Mesenchymal stem cell (in vitro differentiated cells and primary cell): ENCODE measurements at regions not wholly inside any gene's neighbourhood (a gene's known extent, or its start where the extent isn't known, plus 50 kb on each side); places are given as distances from the start of the nearest gene placed in this dataset.

Experiments
- DNase-seq: peaks from one replicate; pipeline ENCODE4 v3.0.0-alpha.2; 2013
- H2AFZ ChIP-seq: one replicate; pipeline ENCODE4 v1.6.1; 2013; ENCODE audit warnings: low read depth, mild to moderate bottlenecking, control low read depth, inconsistent platforms, low read length, moderate library complexity
- H2AK5ac ChIP-seq: 2 replicates; pipeline ENCODE4 v1.6.1; 2013; ENCODE audit warnings: low read length, moderate library complexity, mild to moderate bottlenecking, inconsistent platforms; ENCODE audit not compliant: severe bottlenecking
- H2BK120ac ChIP-seq: one replicate; pipeline ENCODE4 v1.6.1; 2013; ENCODE audit warnings: low read depth, mild to moderate bottlenecking, inconsistent platforms, low read length, moderate library complexity
- H2BK12ac ChIP-seq, 2 experiments: one replicate each; pipeline ENCODE4 v1.6.1; 2013; ENCODE audit warnings: inconsistent platforms in 2 of 2, low read length in 2 of 2, mild to moderate bottlenecking in 2 of 2, moderate library complexity in 2 of 2, control low read depth in 1 of 2
- H2BK15ac ChIP-seq: one replicate; pipeline ENCODE4 v1.6.1; 2013; ENCODE audit warnings: mild to moderate bottlenecking, low read depth, inconsistent platforms; ENCODE audit not compliant: poor library complexity, severe bottlenecking
- H2BK5ac ChIP-seq: 2 replicates; pipeline ENCODE4 v1.6.1; 2013; ENCODE audit warnings: low read depth, mild to moderate bottlenecking, low read length, control low read depth, inconsistent platforms; ENCODE audit not compliant: poor library complexity, severe bottlenecking
- H3K14ac ChIP-seq, 2 experiments: one replicate each; pipeline ENCODE4 v1.6.1; 2013; ENCODE audit warnings: inconsistent platforms in 2 of 2, low read length in 2 of 2, control low read depth in 1 of 2, mild to moderate bottlenecking in 1 of 2, moderate library complexity in 1 of 2
- H3K18ac ChIP-seq, 2 experiments: one replicate each; pipeline ENCODE4 v1.6.1; 2013; ENCODE audit warnings: inconsistent platforms in 2 of 2, low read length in 2 of 2, control low read depth in 1 of 2, low read depth in 1 of 2, mild to moderate bottlenecking in 1 of 2
- H3K23ac ChIP-seq, 2 experiments: one replicate each; pipeline ENCODE4 v1.6.1; 2013; ENCODE audit warnings: inconsistent platforms in 2 of 2, low read length in 2 of 2, mild to moderate bottlenecking in 2 of 2, moderate library complexity in 2 of 2, control low read depth in 1 of 2
- H3K27ac ChIP-seq: 2 replicates; pipeline ENCODE4 v1.5.1; 2013; ENCODE audit warnings: mild to moderate bottlenecking, moderate library complexity, low read length, control low read depth, inconsistent platforms; ENCODE audit not compliant: poor library complexity, severe bottlenecking
- H3K27me3 ChIP-seq, 2 experiments: 2 replicates each; pipeline versions ENCODE4 v1.6.1 to v1.7.0; 2013; ENCODE audit warnings: low read length in 2 of 2, mild to moderate bottlenecking in 2 of 2, moderate library complexity in 2 of 2, control low read depth in 1 of 2, inconsistent platforms in 1 of 2; ENCODE audit not compliant: control insufficient read depth in 1 of 2, insufficient read depth in 1 of 2
- H3K36me3 ChIP-seq, 2 experiments: 2 replicates each; pipeline versions ENCODE4 v1.6.1 to v1.7.0; 2013; ENCODE audit warnings: low read length in 2 of 2, control low read depth in 1 of 2, inconsistent platforms in 1 of 2, low read depth in 1 of 2, mild to moderate bottlenecking in 1 of 2; ENCODE audit not compliant: insufficient read depth in 2 of 2, control insufficient read depth in 1 of 2
- H3K4ac ChIP-seq, 2 experiments: one replicate each; pipeline ENCODE4 v1.6.1; 2013; ENCODE audit warnings: inconsistent platforms in 2 of 2, low read length in 2 of 2, mild to moderate bottlenecking in 2 of 2, moderate library complexity in 2 of 2, control low read depth in 1 of 2, low read depth in 1 of 2
- H3K4me1 ChIP-seq: 2 replicates; pipeline ENCODE4 v1.6.1; 2013; ENCODE audit warnings: low read depth, low read length, control low read depth; ENCODE audit not compliant: control insufficient read depth, insufficient read depth
- H3K4me2 ChIP-seq: 2 replicates; pipeline ENCODE4 v1.6.1; 2013; ENCODE audit warnings: low read length, mild to moderate bottlenecking, inconsistent platforms; ENCODE audit not compliant: poor library complexity, severe bottlenecking
- H3K4me3 ChIP-seq, 2 experiments: 2 replicates each; pipeline versions ENCODE4 v1.5.1 to v1.7.0; 2013; ENCODE audit warnings: low read length in 2 of 2, mild to moderate bottlenecking in 2 of 2, control low read depth in 1 of 2, low read depth in 1 of 2; ENCODE audit not compliant: insufficient read depth in 1 of 2
- H3K79me1 ChIP-seq: replicated peaks from 2 replicates; pipeline ENCODE4 v1.6.1; 2013; ENCODE audit warnings: mild to moderate bottlenecking, control low read depth, low read length, inconsistent platforms; ENCODE audit not compliant: poor library complexity, severe bottlenecking
- H3K9ac ChIP-seq: 2 replicates; pipeline ENCODE4 v1.7.0; 2013; ENCODE audit warnings: mild to moderate bottlenecking, low read length, moderate library complexity
- H3K9me3 ChIP-seq: 2 replicates; pipeline ENCODE4 v1.7.0; 2013; ENCODE audit warnings: mild to moderate bottlenecking, low read length; ENCODE audit not compliant: control insufficient read depth
- H4K8ac ChIP-seq: one replicate; pipeline ENCODE4 v1.6.1; 2013; ENCODE audit warnings: inconsistent platforms, mild to moderate bottlenecking, low read length, moderate library complexity
- H4K91ac ChIP-seq: one replicate; pipeline ENCODE4 v1.6.1; 2013; ENCODE audit warnings: mild to moderate bottlenecking, low read length, inconsistent platforms
- WGBS: methylation state at CpG from one replicate; pipeline ENCODE4 v1.1.7; 2013; ENCODE audit warnings: mixed read lengths; 5-methylcytosine and 5-hydroxymethylcytosine counted together

DNA sequence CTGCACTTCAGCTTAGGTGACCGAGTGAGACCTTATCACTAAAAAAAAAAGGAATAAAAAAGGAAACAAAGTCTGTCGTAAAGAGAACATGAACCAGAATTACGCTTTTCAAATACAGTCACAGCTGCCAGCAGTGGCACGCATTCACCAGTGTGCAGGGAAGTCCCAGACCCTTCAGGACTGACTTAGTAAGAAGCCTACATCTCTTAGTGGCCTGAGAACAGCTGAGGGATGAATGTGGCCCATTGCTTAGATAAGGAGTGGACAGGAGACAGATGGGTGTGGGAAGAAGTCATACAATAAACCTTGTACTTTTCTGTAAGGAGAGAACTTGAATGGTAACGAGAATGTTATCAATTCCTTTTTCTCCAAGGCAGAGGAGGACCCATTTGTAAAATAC, 178.5 kb downstream of the JCAD start:
- no peak overlapping the region for H2BK12ac ChIP-seq
- H2BK15ac ChIP-seq = no peak overlapping the region
- no peak overlapping the region for H2BK5ac ChIP-seq
- 94% methylated on average over 4 of the region's 5 CpGs for WGBS
- H3K4ac ChIP-seq = no peak overlapping the region
- H2BK120ac ChIP-seq = no peak overlapping the region
- H2AFZ ChIP-seq = no peak overlapping the region
- H4K91ac ChIP-seq = no peak overlapping the region
- H4K8ac ChIP-seq = no peak overlapping the region
- no peaks in the 10 kb centered on the region for H3K9me3 ChIP-seq
- no peak overlapping the region for H3K27ac ChIP-seq
- no peak overlapping the region for H3K4me2 ChIP-seq
- no peak overlapping the region for H3K18ac ChIP-seq
- H3K14ac ChIP-seq = no peak overlapping the region
- H3K4me3 ChIP-seq = no peak overlapping the region
- no peak overlapping the region for H3K23ac ChIP-seq
- H2AK5ac ChIP-seq = no peak overlapping the region
- no peaks in the 10 kb centered on the region for H3K36me3 ChIP-seq
- H3K27me3 ChIP-seq = peaks cover 0 to 80% of the 10 kb centered on the region in 2 experiments
- H3K79me1 ChIP-seq = no peaks in the 10 kb centered on the region
- H3K4me1 ChIP-seq = peaks cover 6% of the 10 kb centered on the region
- no peak for DNase-seq
- H3K9ac ChIP-seq = no peak overlapping the region

DNA sequence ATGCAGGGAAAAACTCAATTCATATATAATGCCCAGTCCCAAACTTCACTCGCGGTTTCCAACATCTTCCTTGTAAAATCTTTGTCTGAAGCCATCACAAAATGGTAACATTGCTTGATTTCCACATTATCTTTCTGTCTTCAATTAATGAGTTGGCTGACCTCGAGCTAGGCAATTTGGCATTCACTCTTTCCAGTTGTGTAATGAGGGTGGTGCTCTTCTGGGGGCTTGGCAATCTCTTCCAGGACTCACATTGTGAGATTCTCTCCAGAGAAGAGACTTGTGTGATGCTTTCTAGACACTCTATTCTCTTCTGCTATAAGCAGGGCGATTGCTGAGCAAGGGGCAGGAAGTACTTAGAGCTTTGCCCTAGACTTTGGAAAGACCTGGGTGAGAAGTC, 179.5 kb downstream of the JCAD start:
- Histone ChIP-seq H3K27me3 (peaks cover 0 to 82% of the 10 kb centered on the region in 2 experiments), H3K18ac (no peak overlapping the region), H3K23ac (no peak overlapping the region), H3K14ac (no peak overlapping the region), H4K8ac (no peak overlapping the region), H2BK5ac (no peak overlapping the region), H2BK15ac (no peak overlapping the region), H2BK12ac (no peak overlapping the region), H2AK5ac (no peak overlapping the region), H3K4me3 (no peak overlapping the region), H3K4me1 (peaks cover 6% of the 10 kb centered on the region), H3K4ac (no peak overlapping the region), H3K9ac (no peak overlapping the region), H3K9me3 (no peaks in the 10 kb centered on the region), H4K91ac (no peak overlapping the region), H3K4me2 (no peak overlapping the region), H3K36me3 (no peaks in the 10 kb centered on the region), H2AFZ (no peak overlapping the region), H2BK120ac (no peak overlapping the region), H3K79me1 (no peaks in the 10 kb centered on the region), H3K27ac (no peak overlapping the region)
- DNase-seq = no peak
- WGBS = 88% methylated on average over 4 of the region's 4 CpGs

DNA sequence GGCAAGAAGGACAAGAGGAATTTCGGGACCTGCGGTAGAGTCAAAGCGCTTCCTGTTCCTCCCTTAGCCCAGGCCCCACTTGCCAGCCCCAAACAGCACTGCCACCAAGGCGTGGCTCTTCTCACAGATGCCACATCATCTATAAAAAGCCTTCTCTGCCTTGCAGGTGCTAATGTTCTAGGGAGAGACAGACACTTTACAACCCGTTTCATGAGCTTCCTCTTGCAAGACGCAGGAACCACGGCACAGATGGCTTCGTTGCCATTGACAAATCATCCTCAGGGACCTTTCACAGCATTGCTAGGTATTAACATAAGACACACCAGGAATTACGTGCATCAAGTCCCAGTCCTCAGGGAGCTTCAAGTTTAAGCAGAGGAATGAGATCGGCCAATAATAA, 180.9 kb downstream of the JCAD start:
- no peak overlapping the region for H3K4ac ChIP-seq
- 96% methylated on average over 8 of the region's 10 CpGs for WGBS
- H3K9ac ChIP-seq = no peak overlapping the region
- H4K91ac ChIP-seq = no peak overlapping the region
- H3K27ac ChIP-seq = no peak overlapping the region
- peaks cover 0 to 78% of the 10 kb centered on the region in 2 experiments for H3K27me3 ChIP-seq
- no peak overlapping the region for H2AFZ ChIP-seq
- H3K4me2 ChIP-seq = no peak overlapping the region
- H2BK12ac ChIP-seq = peak overlapping the region in 1 of 2 experiments; percentile 3
- no peak overlapping the region for H3K18ac ChIP-seq
- H4K8ac ChIP-seq = no peak overlapping the region
- H2AK5ac ChIP-seq = no peak overlapping the region
- no peak overlapping the region for H2BK15ac ChIP-seq
- H3K14ac ChIP-seq = no peak overlapping the region
- H2BK120ac ChIP-seq = no peak overlapping the region
- no peaks in the 10 kb centered on the region for H3K79me1 ChIP-seq
- H2BK5ac ChIP-seq = no peak overlapping the region
- no peaks in the 10 kb centered on the region for H3K9me3 ChIP-seq
- no peak for DNase-seq
- no peaks in the 10 kb centered on the region for H3K36me3 ChIP-seq
- peaks cover 6% of the 10 kb centered on the region for H3K4me1 ChIP-seq
- no peak overlapping the region for H3K23ac ChIP-seq
- no peak overlapping the region for H3K4me3 ChIP-seq

DNA sequence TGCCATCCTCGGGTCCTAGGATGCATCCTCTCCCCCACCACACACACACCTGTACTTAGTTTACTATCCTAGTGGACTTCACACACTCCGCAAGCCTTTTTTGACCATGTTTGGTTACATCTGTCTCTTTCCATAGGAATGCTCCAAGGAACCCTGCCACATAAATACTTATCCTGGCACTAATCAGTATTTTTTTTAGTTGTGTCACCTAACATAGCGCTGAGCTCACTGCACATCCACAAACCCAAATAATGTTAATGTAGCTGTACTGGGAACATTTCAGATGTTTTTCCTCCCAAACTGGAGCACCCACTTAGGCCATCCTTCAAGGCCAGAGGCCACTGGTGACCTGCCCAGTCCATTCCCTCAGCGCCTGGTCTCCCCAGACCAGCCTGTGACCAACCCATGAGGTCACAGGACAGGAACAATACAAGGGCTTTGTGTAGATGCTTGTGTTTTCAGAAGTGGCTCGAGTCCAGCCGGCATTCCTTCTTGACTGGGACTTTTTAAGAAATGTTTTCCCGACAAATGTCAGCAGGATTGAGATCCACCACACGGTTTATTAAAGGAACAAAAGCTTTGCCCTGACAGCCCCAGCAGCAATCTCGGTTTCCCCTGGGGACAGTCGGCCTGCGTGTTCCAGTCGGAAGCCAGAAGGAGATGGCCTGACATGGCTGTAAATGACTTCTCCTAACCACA, 181.4 kb downstream of the JCAD start:
- Histone ChIP-seq H3K27ac (no peak overlapping the region), H3K4me3 (no peak overlapping the region), H3K14ac (no peak overlapping the region), H4K8ac (no peak overlapping the region), H4K91ac (no peak overlapping the region), H2BK5ac (no peak overlapping the region), H3K23ac (no peak overlapping the region), H3K18ac (peak overlapping the region in 1 of 2 experiments; percentile 50), H3K79me1 (no peaks in the 10 kb centered on the region), H3K36me3 (no peaks in the 10 kb centered on the region), H3K4me2 (no peak overlapping the region), H2BK12ac (peak overlapping the region; percentile 3 to 45), H3K4me1 (peaks cover 6% of the 10 kb centered on the region), H2BK15ac (no peak overlapping the region), H2BK120ac (no peak overlapping the region), H2AFZ (no peak overlapping the region), H3K4ac (no peak overlapping the region), H3K9ac (no peak overlapping the region), H2AK5ac (no peak overlapping the region), H3K9me3 (no peaks in the 10 kb centered on the region), H3K27me3 (peaks cover 0 to 78% of the 10 kb centered on the region in 2 experiments)
- 94% methylated on average over 12 of the region's 12 CpGs for WGBS
- no peak for DNase-seq
